ENCODE measurements at regions not wholly inside any gene's neighbourhood (a gene's known extent, or its start where the extent isn't known, plus 50 kb on each side); places are given as distances from the start of the nearest gene placed in this dataset.
"Not testable (repeated sequence)": the region's sequence is repeated elsewhere in the genome, so short reads cannot be mapped to it uniquely, and the experiment has no call there.

DNA sequence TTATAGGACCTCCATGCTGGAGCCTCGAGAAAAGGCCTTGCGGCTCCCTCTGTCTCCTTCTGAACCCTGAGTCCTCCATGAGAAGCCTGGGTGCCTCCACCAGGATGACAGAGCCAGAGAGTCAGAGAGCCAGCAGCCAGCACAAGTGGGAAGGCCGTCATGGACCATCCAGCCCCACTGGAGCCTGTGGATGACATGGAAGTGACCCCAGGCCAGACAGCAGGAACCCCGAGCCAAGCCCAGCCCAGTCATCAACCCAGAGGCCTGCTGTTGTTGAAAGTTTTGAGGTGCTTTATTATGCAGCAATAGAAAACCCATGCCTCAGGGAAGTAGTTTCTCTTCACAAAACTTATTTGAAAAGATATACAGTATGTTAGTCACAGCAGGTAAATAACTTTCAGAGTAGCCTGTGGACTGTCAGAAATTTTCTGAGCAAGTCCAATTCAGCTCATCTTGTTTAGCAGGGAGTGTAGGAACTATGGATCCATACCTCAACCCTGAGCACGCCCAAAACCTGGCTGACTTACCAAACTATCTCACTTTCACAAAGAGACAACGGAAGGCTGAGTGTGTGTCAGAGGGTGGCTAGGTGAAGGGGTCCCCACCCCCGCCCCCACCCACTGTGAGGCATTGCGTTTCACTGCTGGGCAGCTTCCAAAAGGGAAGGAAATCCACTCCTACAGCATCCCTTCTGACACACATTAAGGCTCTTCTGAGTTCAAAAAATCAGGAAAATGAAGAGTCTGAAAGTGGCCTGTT is 79.9 kb upstream of the NDUFV2 start:
- no peaks in the 10 kb centered on the region for H3K4me1 ChIP-seq (ENCODE audit: low read depth)
- intact Hi-C loops (cut with DNase I, micrococcal nuclease), result no loop called here
- DNase-seq (no peak), ATAC-seq (no peak)
- H3K36me3 ChIP-seq (ENCODE audit: low read depth), result no peaks in the 10 kb centered on the region
- TF ChIP-seq, protein P1, sequence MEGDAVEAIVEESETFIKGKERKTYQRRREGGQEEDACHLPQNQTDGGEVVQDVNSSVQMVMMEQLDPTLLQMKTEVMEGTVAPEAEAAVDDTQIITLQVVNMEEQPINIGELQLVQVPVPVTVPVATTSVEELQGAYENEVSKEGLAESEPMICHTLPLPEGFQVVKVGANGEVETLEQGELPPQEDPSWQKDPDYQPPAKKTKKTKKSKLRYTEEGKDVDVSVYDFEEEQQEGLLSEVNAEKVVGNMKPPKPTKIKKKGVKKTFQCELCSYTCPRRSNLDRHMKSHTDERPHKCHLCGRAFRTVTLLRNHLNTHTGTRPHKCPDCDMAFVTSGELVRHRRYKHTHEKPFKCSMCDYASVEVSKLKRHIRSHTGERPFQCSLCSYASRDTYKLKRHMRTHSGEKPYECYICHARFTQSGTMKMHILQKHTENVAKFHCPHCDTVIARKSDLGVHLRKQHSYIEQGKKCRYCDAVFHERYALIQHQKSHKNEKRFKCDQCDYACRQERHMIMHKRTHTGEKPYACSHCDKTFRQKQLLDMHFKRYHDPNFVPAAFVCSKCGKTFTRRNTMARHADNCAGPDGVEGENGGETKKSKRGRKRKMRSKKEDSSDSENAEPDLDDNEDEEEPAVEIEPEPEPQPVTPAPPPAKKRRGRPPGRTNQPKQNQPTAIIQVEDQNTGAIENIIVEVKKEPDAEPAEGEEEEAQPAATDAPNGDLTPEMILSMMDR (IDR thresholded peaks at IDR 0.05), result no peak
- no peaks in the 10 kb centered on the region for H3K9me3 ChIP-seq
- H3K4me3 ChIP-seq, result no peak overlapping the region

DNA sequence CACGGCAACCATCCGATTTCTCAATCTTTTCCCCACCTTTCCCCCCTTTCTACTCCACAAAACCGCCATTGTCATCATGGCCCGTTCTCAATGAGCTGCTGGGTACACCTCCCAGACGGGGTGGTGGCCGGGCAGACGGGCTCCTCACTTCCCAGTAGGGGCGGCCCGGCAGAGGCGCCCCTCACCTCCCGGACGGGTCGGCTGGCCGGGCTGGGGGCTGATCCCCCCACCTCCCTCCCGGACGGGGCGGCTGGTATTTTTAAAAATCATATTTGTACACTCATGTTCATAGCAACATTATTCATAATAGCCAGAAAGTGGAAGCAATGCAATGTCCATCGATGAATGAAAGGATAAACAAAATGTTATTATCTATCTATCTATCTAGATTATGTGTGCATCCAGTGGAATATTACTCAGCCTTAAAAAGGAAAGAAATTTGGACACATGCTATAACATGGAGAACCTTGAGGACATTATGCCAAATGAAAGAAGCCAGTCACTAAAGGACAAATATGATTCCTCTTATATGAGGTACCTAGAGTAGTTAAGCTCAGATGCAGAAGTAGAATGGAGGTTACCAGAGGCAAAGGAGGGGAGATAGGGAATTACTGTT is 78.4 kb upstream of the NDUFV2 start:
- H3K36me3 ChIP-seq (ENCODE audit: low read depth); ATAC-seq; intact Hi-C loops (cut with DNase I, micrococcal nuclease); DNase-seq; H3K9me3 ChIP-seq; H3K4me1 ChIP-seq (ENCODE audit: low read depth); H3K4me3 ChIP-seq: not testable (repeated sequence)

DNA sequence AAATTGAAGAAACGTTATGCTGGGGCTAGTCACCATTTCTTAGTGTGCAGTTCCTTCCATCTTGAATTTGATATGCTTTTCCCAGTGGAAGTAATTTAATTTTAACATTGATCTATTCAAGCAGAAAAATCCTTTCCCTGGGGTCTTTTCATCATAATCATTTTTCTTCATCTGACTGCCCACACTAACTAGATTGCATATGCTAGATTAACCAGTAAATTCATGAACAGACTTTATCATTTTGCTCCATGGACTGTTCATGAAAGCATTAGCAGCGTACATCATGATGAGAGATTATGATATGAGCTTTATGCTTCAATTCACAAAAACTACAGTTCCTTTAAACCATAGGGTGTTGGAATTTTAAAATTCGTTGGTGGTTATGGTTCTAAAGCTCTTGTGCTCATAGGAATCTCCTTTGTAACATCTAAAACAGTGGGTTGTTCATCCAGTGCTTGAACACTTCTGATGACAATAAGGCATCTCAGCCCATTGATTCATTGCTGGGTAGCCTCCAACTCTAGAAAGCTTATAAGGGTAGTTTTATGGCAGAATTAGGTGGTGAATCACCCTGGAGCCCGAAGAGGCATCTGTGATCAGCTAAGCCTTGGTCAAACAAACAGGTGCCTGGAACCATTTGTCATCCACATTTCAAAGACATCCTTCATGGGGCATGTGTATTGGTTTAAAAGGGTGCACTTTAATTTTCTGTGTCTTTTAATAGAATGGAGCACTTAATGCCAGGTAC is 77.2 kb upstream of the NDUFV2 start:
- Histone ChIP-seq H3K9me3 (no peaks in the 10 kb centered on the region), H3K4me3 (no peak overlapping the region), H3K36me3 (ENCODE audit: low read depth) (no peaks in the 10 kb centered on the region), H3K4me1 (ENCODE audit: low read depth) (no peaks in the 10 kb centered on the region)
- ATAC-seq (no peak), DNase-seq (no peak)
- intact Hi-C loops (cut with DNase I, micrococcal nuclease), result no loop called here
- TF ChIP-seq, protein P1 (IDR thresholded peaks at IDR 0.05), result no peak

DNA sequence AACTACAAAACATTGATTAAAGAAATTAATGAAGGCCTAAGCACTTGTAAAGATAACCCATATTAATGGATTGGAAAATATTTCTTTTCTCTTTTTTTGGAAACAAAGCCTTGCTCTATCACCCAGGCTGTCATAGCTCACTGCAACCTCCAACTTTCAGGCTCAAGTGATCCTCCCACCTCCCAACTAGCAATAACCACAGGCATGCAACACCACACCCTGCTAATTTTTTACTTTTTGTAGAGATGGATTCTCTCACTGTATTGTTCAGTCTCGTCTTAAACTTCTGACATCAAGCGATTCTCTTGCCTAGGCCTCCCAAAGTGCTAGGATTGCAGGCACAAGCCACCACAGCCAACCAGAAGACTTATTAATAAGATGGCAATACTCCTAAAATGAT is 73.4 kb upstream of the NDUFV2 start:
- Histone ChIP-seq H3K9me3 (no peaks in the 10 kb centered on the region), H3K4me3 (no peak overlapping the region), H3K4me1 (ENCODE audit: low read depth) (no peaks in the 10 kb centered on the region), H3K36me3 (ENCODE audit: low read depth) (no peaks in the 10 kb centered on the region)
- TF ChIP-seq, protein P1 (IDR thresholded peaks at IDR 0.05), result no peak
- no peak for ATAC-seq
- intact Hi-C loops (cut with DNase I, micrococcal nuclease), result no loop called here
- no peak for DNase-seq

DNA sequence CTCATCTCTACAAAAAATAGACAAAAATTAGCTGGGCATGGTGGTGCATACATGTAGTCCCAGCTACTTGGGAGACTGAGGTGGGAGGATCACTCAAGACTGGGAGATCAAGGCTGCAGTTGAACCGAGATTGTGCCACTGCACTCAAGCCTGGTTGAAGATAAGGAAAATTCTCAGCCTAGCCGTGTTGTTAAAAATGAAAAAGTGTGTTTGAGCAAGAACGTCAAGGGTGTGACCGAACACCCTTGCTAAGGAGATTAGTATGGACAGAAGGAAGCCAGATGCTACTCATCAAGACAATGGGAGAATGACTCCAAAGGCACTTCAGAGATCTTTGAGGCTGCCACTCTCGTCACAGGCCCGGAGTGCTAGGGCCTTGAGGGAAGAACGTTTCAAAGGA is 70.0 kb upstream of the NDUFV2 start:
- H3K9me3 ChIP-seq, result no peaks in the 10 kb centered on the region
- H3K4me1 ChIP-seq (ENCODE audit: low read depth), result no peaks in the 10 kb centered on the region
- H3K36me3 ChIP-seq (ENCODE audit: low read depth), result no peaks in the 10 kb centered on the region
- intact Hi-C loops (cut with DNase I, micrococcal nuclease), result no loop called here
- TF ChIP-seq, protein P1 (IDR thresholded peaks at IDR 0.05), result no peak
- no peak overlapping the region for H3K4me3 ChIP-seq
- DNase-seq (no peak), ATAC-seq (no peak)

DNA sequence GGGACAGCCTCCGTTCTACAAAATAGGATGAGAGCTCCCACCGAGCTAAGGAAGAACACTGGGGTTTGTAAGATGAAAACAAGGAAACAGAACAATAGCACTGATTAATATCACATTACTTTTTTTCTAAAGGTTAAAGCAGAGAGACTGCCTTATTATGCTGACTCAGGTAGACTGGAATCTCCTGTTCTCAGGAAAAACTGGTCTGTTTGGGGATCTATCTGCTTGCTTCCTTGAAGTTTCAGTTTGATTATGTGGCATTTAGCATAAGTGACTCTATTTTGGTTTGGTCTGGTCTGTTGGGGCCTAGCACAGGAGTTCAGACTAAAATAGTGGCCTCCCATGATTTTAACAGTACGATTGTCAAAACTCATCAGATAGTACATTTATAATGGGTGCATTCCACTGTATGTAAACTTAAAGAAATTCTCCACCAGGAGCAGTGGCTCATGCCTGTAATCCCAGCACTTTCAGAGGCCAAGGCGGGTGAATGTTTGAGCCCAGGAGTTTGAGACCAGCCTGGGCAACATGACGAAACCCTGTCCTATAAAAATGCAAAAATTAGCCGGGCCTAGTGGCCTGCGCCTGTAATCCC is 64.1 kb upstream of the NDUFV2 start:
- Histone ChIP-seq H3K9me3 (no peaks in the 10 kb centered on the region), H3K36me3 (ENCODE audit: low read depth) (no peaks in the 10 kb centered on the region), H3K4me1 (ENCODE audit: low read depth) (no peaks in the 10 kb centered on the region), H3K4me3 (no peak overlapping the region)
- TF ChIP-seq, protein P1 (IDR thresholded peaks at IDR 0.05), result no peak
- no peak for DNase-seq
- intact Hi-C loops (cut with DNase I, micrococcal nuclease), result no loop called here
- no peak for ATAC-seq
